Coronary artery (tissue), 2 donors: ENCODE measurements at regions not wholly inside any gene's neighbourhood (a gene's known extent, or its start where the extent isn't known, plus 50 kb on each side); places are given as distances from the start of the nearest gene placed in this dataset.
"Not testable (repeated sequence)": the region's sequence is repeated elsewhere in the genome, so short reads cannot be mapped to it uniquely, and the experiment has no call there.

Experiments
- DNase-seq: peaks from one replicate; pipeline ENCODE4 v3.0.0-alpha.2; 2017; ENCODE audit warnings: low spot score
- H3K27ac ChIP-seq, 2 donors: fragments of 200-600 bp; sonication (generic); one replicate each; pipeline ENCODE4 v1.5.1; 2016 to 2019
- H3K4me3 ChIP-seq: fragments of 200-600 bp; sonication (generic); 2 replicates; pipeline ENCODE4 v1.5.1; 2016; ENCODE audit warnings: mild to moderate bottlenecking, moderate library complexity
- TF ChIP-seq, protein P1 (sequence below): fragments of 200-600 bp; sonication (generic); IDR thresholded peaks from one replicate; pipeline ENCODE4 v1.5.1; 2019; ENCODE audit warnings: antibody characterized with exemption

DNA sequence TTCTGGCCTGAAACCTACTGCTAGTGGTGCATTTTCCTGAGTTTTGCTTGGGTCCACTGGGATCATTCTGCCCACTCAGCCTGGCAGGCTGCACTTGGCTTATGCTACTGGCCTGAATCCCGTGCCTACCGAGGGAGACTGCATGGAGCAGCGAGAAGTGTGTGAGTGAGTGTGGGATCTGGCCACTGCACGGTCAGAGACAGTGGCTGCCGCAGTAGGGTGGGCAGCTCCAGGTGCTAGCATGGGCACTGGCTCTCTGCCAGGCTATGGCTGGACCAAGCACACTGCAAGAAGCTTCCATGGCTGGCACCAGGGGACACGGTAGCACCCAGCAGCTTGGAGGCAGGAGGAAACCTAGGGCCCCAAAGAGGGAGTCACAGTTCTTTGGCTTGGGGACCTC is 1058.7 kb upstream of the ACO1 start:
- Histone ChIP-seq H3K27ac (no peak overlapping the region), H3K4me3 (no peak overlapping the region)
- TF ChIP-seq, protein P1, sequence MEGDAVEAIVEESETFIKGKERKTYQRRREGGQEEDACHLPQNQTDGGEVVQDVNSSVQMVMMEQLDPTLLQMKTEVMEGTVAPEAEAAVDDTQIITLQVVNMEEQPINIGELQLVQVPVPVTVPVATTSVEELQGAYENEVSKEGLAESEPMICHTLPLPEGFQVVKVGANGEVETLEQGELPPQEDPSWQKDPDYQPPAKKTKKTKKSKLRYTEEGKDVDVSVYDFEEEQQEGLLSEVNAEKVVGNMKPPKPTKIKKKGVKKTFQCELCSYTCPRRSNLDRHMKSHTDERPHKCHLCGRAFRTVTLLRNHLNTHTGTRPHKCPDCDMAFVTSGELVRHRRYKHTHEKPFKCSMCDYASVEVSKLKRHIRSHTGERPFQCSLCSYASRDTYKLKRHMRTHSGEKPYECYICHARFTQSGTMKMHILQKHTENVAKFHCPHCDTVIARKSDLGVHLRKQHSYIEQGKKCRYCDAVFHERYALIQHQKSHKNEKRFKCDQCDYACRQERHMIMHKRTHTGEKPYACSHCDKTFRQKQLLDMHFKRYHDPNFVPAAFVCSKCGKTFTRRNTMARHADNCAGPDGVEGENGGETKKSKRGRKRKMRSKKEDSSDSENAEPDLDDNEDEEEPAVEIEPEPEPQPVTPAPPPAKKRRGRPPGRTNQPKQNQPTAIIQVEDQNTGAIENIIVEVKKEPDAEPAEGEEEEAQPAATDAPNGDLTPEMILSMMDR, result no peak
- DNase-seq, result no peak

DNA sequence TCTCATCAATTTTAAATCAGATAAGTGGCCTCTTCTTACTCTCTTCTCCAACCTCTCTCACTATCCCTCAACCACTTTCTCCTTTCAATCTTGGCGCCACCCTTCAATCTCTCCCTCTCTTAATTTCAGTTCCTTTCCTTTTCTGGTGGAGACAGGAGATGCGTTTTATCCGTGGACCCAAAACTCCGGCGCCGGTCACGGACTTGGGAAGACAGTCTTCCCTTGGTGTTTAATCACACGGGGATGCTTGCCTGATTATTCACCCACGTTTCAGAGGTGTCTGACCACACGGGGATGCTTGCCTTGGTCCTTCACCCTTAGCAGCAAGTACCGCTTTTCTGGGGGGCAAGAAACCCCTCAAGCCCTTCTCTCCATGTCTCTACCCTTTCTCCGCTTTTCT is 1057.6 kb upstream of the ACO1 start:
- H3K27ac ChIP-seq, DNase-seq, H3K4me3 ChIP-seq: not testable (repeated sequence)

DNA sequence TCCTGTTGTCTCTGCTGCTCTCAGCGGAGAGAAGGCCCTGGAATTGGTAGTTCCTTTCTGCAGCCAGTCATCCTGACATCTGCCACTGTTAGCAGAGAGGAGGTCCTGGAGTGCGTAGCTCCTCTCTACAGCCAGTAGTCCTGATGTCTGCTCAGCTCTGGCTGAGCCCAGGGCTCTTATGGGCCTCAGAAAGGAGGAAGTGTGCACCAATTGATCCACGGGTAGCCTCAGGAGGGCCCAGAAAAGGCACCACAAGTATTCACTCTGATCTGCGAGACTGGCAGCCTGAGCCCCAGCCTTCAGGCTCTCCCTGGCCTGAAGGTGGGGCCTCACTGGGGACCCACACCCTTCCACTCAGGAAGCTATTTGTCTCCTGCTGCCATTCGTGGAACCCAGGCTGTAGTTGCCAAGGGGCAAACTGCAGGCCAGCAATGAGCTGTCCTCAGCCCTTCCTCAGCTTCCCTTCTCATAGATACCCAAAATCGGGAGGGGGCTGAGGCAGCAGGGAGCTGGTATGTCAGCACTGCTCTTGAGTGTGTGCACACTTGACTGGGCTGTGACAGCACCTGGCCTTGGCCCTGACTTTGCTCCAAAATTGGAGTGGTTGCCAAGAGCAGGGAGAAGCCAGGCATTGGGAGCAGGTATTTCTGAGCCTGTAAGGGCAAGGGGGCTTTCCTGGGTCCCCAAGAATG is 1049.5 kb upstream of the ACO1 start:
- H3K27ac ChIP-seq, result peak overlapping the region in 1 of 2 donors; percentile 41
- TF ChIP-seq, protein P1, result no peak
- no peak for DNase-seq
- no peak overlapping the region for H3K4me3 ChIP-seq

DNA sequence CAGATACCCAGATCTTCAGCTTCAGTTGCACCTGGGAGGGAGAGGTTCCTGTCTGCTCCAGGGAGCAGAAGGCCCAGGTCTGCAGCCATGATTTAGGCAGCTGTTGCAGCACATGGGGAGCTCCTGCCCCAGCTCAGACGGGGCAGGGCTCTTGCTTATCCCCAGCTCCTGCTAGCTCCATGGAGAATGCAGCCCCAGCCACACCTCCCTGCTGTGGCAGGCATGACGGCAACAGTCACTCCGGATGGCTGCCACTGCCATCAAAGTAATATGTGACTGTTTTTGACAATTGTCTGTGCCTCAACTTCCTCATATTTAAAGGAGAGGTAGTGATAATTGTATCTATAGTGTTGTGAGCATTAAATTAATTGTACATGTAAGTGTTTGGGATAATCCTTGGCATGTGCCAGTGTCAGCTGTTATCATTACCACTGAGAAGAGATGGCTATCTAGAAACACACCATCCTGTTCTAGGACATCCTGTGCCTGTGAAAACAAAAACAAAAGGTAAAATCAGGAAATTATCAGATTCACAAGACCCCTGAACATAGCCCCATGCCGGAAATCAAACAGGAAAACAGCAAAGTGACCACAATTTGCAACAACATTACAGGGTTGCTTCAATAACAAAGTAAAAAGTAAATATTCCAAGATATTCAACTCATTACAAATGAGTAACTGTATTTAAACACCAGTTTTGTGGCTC is 1048.8 kb upstream of the ACO1 start:
- TF ChIP-seq, protein P1, result no peak
- no peak for DNase-seq
- peak overlapping the region in 1 of 2 donors; percentile 41 for H3K27ac ChIP-seq

DNA sequence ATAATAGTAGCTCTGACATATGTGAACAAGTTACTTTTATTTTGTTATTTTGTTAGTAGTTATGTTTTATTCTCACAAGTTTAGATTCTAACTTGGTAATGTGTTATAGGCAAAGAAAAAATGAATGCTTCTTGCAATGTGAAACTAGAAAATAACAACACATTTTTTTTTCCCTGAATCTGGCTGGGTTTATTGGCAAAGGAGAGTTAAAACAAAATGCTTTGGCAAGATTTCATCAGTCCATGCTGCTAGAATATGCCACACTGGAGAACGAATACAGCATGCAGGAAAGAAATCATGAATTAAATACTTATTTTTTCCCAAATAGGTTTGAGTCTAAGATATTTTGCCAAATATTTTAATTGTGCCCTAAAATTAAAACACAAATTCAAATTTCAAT is 1048.1 kb upstream of the ACO1 start:
- Histone ChIP-seq H3K4me3 (no peak overlapping the region), H3K27ac (no peak overlapping the region)
- no peak for DNase-seq
- TF ChIP-seq, protein P1, result no peak

More for the DNA sequence above, 1048.8 kb upstream of the ACO1 start:
- H3K4me3 ChIP-seq, result no peak overlapping the region

DNA sequence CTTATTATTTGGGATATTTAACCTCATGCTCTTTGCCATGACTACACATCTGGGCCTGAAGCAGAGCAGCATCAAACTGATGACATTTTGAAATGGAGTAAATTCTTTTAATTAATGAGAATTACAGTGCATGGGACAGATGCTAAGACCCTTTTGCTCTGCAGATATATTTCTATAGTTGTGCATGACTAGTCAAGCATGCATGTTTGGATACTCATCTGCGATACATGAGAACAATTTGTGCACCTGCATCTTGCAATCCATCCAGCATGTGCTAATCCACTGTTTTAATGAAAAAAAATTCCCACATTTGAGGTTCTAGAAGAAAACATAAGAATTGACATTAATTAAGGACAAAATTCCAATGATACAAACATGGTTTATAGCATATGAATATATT is 1047.6 kb upstream of the ACO1 start:
- TF ChIP-seq, protein P1, result no peak
- DNase-seq, result no peak
- Histone ChIP-seq H3K27ac (no peak overlapping the region), H3K4me3 (no peak overlapping the region)

DNA sequence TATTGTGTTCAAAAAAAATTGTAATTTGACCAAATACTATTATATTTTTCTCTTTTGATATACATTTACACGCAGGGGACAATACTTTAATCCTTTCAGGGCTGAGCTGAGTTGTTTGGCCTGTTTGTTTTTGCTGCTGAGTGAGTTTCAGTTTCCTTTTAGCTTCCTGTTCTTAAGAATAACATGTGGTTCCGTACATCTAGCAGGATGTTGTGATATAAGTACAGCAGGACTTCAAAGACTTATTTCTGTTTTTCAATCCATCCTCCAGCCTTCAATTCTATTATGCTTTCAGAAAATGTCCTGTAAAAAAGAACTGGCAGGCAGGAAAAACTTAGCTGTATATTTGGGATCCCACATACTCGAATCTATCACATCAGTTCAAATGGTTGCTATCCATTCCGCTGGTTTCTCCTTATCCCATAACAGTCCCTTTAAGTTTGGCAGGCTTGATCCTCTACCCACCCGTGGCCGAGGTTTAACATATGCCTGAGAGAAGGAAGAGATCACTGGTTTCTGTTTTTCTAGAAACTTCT is 1037.3 kb upstream of the ACO1 start:
- DNase-seq, result no peak
- TF ChIP-seq, protein P1, result no peak
- no peak overlapping the region for H3K27ac ChIP-seq
- peak overlapping the region; percentile 38 for H3K4me3 ChIP-seq
